IPS DF 19.7 (cell line): ENCODE measurements at regions not wholly inside any gene's neighbourhood (a gene's known extent, or its start where the extent isn't known, plus 50 kb on each side); places are given as distances from the start of the nearest gene placed in this dataset.
"Not testable (repeated sequence)": the region's sequence is repeated elsewhere in the genome, so short reads cannot be mapped to it uniquely, and the experiment has no call there.

Source experiments
- DNase-seq: peaks from one replicate; pipeline ENCODE4 v3.0.0-alpha.2; 2013; ENCODE audit warnings: low read depth, low spot score

DNA sequence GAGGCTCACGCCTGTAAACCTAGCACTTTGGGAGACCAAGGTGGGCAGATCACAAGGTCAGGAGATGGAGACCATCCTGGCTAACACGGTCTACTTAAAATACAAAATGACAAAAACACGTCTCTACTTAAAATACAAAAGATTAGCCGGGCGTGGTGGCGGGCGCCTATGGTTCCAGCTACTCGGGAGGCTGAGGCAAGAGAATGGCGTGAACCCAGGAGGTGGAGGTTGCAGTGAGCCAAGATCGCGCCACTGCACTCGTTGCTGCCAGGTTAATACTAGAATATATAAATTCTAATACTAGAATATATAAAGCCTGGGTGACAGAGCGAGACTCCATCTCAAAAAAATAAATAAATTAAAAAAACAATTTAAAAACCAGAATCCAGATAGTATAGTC lies 588.7 kb upstream of the CDH7 start:
- not testable (repeated sequence) for DNase-seq

DNA sequence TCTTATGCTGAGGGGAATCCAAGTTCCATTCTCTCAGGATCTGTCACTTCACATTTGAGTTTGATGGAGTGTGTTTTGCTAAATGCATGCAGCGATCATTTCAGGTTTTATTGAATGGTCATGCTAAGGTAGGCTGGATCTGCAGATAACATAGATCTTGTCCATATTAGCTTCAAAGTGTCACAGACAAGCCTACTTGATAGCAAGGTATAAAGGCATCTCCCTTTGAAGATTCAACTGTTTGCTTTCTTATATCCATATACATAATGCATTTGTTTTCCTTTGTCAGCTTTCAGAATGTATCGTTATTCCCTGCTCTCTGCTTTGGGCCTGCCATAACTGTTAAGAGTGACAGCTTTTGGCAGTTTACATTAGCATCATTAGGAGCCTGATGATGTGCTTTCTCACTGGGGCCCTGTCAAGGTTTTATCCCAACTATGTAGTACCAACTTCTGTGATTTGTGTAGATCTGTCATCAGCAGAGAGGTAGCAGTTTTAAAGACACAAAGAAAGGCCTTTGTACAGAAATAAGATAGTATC lies 604.3 kb upstream of the CDH7 start:
- no peak for DNase-seq

DNA sequence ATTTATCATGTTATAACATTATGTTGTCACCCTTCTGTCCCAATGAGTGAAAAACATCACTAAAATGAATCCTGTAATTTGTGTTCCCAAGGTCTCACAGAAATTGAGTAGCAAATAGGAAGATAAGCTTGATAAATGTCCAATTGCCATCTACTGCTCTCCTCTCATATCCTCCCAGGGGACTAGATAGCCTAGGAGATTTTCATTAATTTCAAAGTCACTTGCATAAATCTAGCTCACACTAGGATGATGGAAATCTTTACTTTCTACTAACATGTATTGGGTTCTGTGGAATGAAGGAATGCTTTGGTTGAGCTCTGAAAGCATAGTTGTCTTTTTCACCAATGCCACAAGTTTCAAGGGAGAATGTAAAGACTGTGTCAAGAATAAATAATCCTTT lies 605.5 kb upstream of the CDH7 start:
- DNase-seq: no peak

DNA sequence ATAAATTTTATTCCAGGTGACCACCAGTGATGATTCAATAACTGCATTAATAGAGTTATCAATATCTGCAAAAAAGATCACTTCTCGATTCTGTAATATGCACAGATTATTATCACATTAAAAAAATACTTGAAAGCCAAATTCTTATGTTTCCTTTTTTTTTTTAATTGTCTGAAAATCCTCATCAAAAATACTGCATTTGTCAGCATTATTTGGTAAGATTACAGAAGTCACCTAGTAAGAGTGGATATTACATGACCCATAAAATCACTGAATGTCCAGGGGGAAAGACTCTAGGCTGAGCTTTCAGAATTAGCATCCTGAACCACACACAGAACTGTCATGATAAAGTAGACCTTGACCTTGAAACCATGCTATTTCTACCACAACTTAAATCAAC lies 617.2 kb upstream of the CDH7 start:
- DNase-seq: no peak

DNA sequence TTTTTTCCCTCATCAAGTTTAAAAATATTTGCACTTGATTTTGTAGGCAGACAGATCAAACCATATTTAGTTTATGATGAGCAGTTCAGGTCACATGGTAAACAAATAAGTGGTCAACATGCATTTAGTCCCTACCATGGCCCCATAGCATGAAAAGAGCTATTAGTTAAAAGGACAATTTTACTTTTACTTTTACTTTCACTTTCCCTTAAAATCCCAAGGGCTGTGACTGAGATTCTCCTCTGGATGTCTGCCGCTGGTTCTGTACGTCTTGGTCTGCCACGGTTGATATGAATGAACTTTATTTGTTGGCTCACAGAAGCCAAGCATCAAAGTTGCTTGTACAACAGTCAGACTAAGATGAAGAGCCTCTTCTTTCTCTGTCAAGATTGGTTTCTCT lies 626.2 kb upstream of the CDH7 start:
- DNase-seq: no peak

DNA sequence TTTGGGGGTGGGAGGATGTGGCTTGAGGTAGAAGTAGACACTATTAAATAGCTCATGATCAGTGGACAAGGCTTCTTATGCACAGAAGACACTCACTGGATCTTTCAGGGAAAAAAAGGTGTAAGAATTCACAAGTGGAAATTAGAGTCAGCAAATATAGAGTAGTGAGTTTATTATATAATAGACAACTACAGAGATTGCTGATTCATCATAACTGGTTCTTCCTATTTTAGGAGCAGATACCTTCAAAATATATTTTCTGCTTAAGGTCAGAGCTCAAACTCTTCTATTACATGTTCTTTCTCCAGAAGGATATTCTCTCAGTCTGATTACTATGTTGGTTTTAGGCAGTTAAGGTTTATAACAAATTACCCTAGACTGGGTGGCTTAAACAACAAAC lies 646.9 kb upstream of the CDH7 start:
- DNase-seq: no peak

DNA sequence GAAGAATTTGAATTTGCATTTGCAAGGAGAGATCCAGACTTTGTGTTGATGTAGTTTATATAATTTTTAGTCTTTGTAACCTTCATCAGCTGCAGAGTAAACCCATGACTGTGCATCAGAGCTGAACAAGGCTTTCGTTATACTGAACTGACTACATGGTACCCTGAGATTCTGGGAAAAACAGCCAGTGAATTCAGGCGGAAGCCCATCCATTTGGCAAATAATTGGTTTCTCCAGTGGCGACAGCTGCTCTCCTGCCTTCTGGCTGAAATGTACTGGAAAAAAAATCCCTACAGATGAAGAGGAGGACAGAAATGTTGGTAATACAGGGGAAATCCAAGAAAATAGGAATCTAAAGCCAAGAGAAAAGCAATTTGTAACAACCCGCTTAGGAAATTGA lies 657.5 kb upstream of the CDH7 start:
- DNase-seq: no peak

DNA sequence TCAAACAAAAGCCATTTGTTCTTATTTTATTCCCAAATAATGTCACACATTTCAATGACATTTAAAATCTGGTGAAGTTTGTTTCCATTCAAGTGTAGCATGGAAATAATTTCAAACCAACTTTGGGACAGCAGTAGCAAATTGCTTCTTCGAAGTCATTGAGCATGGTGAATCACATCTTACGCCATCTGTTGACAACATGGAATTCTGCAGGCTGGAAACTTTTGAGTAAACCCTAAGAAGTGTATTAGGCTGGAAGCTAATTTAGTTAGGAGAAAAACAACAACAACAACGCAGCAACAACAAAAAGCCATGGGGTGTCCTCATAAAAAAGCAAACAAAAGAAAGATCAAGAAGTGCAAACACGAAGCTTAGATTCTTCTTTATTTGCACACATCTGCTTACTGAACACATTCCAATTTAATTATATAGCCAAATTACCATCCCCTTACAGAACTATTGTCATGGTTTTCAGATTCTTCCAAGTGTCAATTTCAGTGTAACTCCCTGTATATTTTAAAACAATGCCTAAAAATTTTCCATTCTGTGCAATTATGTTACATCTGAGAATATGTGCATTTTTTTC lies 659.0 kb upstream of the CDH7 start:
- DNase-seq: no peak

DNA sequence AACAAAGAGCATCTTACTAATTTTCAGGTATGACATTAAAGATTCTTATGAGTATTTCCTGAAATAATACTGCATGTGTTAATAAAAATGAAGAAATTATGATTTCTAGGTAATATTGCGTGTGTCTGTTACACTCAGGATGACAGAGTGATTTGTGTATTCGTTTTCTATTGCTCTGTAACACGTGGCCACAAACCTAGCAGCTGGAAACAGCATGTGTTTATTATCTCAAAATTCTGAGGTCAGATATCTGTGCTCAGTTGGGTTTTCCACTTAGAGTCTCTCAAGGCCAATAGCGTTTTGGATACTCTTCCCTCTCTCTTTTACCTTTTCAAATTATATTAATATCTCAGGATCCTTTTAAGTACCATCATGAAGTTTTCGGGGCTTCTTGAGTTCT lies 667.9 kb upstream of the CDH7 start:
- DNase-seq: no peak

DNA sequence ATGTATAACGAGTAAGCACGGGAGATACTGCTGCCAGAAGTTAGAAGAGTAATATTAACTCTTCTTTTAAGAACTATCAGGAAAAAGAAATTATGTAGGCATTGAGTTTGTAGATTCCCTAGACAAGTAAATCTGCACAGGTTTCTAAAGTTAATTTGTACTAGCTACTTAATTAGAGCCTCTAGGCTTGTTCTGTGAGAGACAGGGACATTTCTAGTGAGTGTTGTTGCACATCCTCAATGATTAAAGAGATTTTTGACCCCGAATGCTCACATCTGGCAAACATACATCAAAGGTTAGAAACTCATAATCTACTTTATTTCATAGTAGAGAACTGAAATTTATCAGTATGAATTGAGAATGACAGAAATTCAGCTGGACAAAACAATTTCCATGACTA lies 669.0 kb upstream of the CDH7 start:
- no peak for DNase-seq

DNA sequence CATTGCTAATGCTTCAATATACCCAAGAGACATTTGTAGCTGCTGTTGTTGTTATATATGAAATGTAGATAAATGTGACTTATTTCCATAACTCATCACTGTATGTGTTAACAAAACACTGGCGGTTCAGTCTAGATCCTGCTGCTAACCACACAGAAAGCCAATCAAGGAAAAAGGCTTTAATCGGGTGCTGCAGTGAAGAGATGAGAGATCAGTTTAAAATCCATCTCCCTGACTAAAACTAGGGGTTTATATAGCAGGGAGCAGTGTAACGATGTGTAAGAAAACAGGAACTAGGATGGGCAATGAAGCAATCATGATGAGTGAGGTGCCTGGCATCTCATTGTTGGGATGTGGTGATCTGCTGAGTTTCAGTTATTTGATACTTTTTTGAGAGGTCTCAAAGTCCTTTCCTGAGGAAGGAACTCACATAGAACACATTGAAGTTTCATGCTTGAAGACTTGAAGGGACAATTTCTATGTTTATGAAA lies 677.7 kb upstream of the CDH7 start:
- DNase-seq: no peak

DNA sequence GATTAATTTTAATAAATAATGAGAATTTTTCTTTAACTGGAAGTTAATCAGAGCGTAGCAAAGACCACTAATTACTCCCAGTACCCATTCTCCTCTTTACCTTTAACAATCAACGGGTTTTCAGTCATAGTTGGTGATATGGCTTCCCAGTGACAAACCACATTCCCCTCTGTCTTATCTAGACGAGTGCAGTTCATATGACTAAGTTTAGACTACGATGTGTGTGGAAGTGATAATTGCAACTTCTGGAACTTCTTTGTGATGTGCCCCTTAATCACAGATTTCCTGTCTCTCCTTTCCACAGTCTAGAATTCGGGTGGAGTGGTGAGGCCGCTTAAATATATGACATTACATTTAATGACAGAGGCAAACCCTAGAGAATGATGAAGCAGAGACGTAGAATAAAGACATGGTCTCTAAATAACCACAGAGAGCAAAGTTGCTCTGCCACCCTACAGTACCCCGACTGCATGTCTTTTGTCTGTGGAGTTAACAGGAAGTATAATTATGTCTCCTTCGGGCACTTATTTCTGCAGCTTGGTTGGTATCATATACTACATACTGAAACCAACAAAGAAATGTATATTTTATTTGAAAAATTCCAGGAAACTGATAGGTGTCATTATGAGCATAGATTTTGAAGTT lies 693.3 kb upstream of the CDH7 start:
- DNase-seq: no peak

DNA sequence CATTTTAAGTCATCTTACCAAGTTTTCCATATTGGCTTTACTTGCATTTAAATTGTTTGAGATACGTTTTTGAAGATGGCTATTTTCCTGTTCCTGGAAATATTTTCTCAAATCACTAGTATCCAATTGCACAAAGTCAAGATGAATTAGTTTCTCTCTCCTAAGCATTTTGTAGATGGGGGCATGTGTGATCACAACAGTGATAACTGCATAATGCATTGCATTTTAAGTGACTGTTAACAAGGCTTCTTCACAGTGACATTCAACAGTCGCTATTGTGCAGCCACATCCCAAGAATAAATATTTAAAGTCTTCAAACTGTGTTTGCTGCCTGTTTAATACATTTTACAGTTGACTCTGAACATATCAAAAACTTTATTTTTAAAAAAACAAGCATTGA lies 694.2 kb upstream of the CDH7 start:
- no peak for DNase-seq

DNA sequence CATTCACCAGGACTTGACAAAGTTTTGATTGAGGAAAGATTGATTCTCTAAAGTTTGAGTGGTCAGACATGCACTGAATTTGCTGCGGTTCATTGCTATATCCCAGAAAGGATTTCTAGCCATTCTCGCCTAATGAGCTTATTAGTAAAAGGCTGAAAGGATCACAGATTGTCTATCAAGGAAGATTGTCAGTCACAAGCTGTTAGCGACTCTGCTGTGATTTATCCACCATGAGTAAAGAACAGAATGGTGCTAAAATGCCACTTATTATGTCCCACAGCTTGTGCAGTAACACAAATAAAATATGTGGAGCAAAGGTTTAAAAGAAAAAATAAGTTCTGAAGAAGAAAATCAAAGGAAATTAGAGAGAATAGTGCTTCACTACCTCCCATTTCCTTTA lies 701.2 kb upstream of the CDH7 start:
- no peak for DNase-seq

DNA sequence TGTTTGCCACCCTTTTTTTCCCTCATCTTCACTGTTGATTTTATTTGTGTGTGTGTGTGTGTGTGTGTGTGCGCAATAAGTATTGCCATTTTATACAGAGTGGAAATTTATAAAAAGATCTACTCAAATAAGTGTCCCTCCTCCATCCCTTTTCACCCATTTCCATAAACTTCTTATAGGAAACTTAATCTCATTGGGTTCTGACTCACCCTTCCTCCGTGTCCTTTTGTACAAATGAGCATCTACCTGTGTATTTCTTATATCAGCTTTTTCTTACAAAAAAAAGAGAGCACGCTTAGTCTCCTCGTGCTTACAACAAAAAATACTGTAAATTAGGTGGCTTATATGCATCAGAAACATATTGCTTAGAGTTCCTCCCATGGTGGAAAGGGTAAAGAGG lies 711.2 kb upstream of the CDH7 start:
- DNase-seq: no peak

DNA sequence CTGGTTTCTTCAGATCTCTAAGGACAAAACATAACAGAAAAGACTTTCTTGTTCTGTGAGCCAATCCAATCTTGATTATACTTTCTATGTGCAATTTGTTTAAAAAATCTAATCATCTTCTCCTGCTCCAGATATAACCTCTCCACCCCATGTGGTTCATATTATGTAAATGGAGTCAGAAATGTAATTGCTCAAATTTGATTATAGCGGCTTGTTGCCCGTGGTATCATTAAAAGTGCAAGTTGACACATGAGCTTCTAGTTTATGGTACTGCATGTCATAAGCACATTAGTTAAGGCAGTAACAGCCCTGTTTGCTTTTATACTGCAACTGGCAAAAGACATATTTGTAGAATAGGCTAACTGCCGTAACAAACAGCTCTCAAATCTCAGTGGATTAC lies 715.1 kb upstream of the CDH7 start:
- DNase-seq: no peak

DNA sequence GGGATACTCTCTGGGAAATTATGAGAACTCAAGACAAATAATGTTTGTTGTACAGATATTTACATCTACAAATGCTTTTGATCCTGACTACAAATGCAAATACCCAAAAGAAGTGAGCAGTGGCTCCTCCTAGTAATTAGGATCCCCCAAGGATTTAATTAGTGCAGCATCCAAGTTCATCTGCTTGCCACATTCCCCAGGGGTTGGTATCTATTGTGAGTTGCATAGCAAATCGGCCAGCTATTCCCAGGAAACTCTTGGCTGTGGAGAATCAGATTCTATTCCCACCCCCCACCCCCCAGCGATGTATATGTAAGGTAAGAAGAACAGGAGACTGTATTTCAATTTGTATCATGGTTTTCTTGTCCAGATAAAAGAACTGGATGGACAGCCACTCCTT lies 725.1 kb upstream of the CDH7 start:
- DNase-seq: no peak

DNA sequence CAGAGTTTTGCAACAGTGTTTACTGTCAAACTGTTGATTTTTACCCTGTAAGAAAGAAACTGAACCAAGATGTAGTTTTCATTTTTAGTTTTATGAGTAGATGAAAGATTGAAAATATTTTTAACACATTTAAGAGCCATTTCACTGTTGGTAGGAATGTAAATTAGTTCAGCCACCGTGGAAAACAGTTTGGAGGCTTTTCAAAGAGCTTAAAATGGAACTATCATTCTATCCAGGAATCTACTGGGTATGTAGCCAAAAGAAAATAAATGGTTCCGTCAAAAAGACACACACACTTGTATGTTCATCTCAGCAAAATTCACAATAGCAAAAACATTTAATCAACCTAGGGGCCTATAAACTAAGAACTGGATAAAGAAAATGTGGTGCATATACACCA lies 729.8 kb upstream of the CDH7 start:
- no peak for DNase-seq

DNA sequence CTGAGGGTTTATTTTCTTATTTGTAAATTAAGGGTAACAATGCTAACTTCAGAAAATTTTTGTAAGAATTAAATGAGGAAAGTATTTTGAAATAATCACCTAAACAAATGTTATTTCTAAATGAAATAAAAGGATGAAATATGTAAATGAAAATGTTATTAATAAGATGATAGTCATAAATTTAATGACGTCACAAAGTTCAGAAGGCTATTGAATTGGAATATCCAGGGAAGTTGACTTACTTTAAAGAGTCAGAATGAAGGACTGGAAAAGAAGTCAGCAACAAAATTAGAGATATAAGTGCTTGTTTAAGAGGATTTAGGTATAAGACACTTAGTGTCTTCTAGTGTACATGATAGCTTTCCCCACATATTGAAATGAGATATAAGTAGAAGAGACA lies 732.6 kb upstream of the CDH7 start:
- no peak for DNase-seq

DNA sequence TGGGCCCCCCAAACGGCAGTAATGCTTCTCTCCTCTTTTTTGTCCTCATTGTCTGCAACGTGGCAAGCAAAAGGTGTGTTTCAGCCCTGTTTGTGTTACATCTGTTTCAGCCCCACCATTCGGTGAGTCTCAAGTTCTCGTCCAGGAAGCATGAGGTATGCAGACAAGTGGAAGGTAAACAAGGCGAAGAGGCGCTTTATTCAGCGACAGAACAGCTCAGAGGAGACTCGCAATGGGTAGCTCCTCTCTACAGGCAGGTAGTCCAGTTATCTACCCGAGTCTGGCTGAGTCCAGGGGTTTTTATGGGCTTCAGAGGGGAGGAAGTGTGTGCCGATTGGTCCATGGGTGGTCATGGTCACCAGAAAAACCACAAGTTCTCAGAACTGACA lies 733.4 kb upstream of the CDH7 start:
- no peak for DNase-seq

DNA sequence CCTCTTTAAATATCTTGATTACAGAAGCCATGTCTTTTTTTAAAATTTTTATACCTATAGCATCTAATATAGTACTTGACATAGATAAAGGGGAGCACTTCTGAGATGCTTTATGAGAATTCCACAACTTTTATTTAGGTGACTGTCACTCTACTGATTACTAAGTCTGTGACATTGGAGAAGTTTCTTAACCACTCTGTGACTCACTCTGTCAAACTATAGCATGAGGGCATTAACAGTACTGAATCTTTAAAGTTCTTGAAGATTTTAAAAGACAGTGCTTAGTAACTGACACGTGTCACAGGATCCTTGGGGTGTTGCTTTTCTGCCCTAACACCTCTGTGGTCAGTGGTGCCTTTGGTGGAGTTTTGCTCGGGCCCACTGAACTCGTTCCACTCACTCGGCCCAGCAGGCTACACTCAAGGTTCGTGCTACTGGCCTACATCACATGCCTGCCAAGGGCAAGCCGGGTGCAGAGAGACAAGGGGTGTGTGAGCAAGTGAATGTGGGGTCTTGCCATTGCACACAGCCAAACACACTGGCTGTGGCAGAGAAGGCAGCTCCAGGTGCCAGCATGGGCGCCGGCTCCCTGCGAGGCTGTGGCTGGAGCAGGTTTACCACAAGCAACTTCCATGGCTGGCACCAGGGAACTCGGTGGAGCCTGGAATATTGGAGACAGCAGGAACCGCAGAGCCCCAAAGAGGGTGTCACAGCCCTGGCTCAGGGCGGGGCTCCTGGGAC lies 734.0 kb upstream of the CDH7 start:
- no peak for DNase-seq

DNA sequence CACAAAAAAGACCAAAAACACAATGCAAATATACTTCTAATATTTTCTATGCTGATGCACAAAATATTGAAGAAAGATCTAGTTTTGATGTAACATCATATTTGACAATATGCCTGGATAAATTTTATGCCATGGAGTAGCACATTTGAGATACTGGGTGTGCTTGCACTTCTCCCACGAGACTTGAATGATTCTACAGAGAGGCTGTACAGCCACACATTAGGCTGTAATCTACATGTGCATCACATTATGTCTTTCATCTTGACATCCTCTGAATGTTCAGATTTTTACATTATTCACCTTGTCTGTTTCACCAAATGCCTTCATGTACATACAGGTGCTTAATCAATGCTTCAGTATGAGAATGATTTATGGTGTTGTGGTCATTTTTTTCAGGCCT lies 756.4 kb upstream of the CDH7 start:
- DNase-seq: no peak

DNA sequence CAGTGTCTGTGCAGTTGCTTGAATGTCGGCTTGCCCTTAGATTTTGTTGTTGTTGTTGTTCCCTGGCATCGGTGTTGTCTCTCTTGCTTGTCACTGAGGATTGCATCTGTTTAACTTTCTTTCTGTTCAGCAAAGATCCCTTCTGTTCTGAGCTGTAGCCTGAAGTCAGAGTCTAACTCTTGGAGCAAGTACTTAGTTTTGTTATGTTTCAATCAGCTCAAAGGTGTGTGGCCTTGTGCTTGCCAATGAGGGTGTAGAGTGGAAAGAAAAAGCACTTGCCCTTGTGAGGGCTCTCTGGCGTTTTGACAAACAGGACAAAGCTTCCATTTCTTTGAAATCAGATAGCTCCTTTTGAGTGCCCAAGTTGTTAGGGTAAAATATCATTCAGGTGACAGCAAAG lies 757.1 kb upstream of the CDH7 start:
- no peak for DNase-seq
